ENCODE measurements at regions not wholly inside any gene's neighbourhood (a gene's known extent, or its start where the extent isn't known, plus 50 kb on each side); places are given as distances from the start of the nearest gene placed in this dataset.
"Not testable (repeated sequence)": the region's sequence is repeated elsewhere in the genome, so short reads cannot be mapped to it uniquely, and the experiment has no call there.

GRCh38 chr7:97234494-97234893 is 117.0 kb downstream of the SDHAF3 start:
- not testable (repeated sequence) for DNase-seq (ENCODE audit: low spot score)

GRCh38 chr7:97246317-97246716 is 128.8 kb downstream of the SDHAF3 start:
- no peak for DNase-seq (ENCODE audit: low spot score)

DNA sequence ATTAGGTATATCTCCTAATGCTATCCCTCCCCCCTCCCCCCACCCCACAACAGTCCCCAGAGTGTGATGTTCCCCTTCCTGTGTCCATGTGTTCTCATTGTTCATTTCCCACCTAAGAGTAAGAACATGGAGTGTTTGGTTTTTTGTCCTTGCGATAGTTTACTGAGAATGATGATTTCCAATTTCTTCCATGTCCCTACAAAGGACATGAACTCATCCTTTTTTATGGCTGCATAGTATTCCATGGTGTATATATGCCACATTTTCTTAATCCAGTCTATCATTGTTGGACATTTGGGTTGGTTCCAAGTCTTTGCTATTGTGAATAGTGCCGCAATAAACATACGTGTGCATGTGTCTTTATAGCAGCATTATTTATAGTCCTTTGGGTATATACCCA is 140.7 kb downstream of the SDHAF3 start:
- DNase-seq (ENCODE audit: low spot score), result not testable (repeated sequence)

- DNase-seq (ENCODE audit: low spot score), result no peak
These were observed 152.2 kb downstream of the SDHAF3 start for GRCh38 chr7:97269741-97270140.

DNA sequence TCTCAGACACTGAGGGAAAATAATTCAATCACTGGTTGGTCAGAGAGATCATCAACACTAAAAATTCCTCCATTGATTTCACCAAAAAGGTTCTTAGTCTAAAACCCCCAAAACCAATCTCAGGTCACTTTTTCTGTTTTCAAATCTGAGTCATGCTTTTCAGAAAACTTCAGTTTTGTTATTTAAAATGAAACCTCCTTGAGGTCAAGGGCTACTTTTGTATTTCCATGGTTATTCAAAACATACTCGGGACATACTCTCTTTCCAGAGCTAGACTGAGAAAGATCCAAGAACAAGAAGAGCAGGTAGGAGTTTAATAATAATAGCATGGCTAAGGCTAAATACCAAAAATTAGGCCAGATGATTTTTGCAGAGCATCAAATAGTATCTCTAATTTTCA is 152.8 kb downstream of the SDHAF3 start:
- DNase-seq (ENCODE audit: low spot score), result no peak

GRCh38 chr7:97271619-97272018 is 154.1 kb downstream of the SDHAF3 start:
- DNase-seq (ENCODE audit: low spot score), result no peak

DNA sequence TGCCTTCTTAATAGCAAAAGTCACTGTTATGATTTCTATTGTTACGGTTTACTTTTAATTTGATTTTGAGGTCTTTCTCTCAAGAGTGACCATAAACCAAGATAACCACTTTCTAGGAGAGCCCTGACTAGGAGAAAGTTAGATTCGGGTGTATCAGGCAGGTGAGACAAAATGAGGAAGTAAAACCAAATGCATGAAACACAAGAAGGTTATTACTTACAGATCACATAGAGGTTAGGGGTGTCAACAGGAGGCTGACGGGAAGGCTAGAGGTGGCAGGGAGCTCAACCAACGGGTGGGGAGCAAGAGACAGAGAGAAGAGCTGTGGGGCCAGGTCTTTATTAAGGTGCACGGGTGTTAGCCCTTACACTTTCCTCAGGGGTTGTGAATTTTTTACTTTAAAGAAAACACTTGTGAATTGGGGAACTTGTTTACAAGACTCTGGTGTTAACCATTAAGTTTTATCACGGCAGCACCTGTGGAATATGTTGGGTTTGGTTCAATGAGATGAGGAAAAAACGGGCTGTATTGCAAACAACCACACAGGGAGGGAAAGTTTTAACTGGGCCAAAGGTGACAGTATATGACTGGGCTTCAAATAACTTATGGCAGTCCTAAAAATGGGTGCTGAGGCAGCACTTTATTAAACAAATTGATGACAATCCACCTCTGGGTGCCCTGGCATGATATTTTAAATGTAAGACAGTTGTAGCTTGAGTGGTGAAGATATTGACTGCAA is 154.9 kb downstream of the SDHAF3 start:
- no peak for DNase-seq (ENCODE audit: low spot score)

GRCh38 chr7:97275475-97275874 is 158.0 kb downstream of the SDHAF3 start:
- DNase-seq (ENCODE audit: low spot score), result no peak

- DNase-seq (ENCODE audit: low spot score), result no peak
These were observed 163.5 kb downstream of the SDHAF3 start for GRCh38 chr7:97280950-97281349.

DNA sequence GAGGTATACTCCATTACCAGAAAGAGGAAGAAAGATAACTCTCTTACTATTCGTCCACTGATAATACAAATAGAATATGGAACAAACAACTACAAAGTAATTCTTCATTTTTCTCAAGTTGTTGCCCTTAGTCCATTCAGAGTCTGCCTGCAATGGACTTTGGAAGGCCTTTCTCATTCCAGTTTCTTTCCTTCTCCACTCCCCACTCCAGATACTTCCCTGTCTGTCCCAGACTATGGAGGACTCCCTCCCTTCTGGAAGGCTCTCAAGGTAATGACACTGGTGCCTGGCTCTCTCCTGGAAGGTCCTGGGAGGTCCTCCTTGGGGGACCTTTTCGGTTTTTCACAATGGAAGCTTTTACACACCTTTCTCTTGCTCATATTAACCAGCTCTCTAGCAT is 167.8 kb downstream of the SDHAF3 start:
- no peak for DNase-seq (ENCODE audit: low spot score)

DNA sequence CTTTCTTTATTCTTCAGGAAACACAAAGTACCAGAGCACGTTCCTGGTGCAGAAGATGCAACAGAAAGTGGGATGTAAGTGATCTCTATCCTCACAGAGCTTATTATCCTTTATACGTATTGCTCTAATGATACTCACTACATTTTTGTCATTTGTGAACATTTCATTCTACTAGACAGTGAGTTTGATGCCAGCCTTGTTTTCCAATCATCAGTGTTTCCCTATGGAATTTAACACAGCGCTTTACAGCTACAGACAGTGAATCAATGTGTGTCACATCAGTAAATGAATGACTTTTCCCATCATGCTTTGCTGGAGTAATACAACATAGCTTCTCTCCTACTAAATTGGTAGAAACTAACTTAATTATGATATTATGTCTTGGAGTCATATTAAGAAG is 175.5 kb downstream of the SDHAF3 start:
- DNase-seq (ENCODE audit: low spot score), result no peak

GRCh38 chr7:97298561-97298960 is 181.1 kb downstream of the SDHAF3 start:
- no peak for DNase-seq (ENCODE audit: low spot score)

DNA sequence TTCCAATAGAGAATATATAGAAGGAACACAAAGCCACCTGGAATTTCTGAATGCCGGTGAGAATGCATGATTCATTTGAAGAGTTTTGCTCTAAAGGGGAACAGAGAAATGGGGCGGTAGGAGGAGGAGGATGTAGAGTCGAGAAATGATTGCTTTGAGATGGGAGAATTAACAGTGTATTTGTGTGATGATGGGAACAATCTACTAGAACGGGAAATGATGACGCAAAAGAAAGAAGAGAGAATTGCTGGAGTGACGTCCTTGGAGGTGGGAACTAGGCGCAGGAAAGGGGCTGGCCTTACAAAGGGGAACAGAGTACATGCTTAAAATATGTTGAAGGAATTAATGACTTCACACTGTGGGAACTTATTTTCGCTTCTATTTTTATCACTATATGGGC is 188.1 kb downstream of the SDHAF3 start:
- DNase-seq (ENCODE audit: low spot score), result no peak

GRCh38 chr7:97307521-97308108 is 190.1 kb downstream of the SDHAF3 start:
- no peak for DNase-seq (ENCODE audit: low spot score)

- no peak for DNase-seq (ENCODE audit: low spot score)
These were observed 196.4 kb downstream of the SDHAF3 start for GRCh38 chr7:97313900-97314299.

DNA sequence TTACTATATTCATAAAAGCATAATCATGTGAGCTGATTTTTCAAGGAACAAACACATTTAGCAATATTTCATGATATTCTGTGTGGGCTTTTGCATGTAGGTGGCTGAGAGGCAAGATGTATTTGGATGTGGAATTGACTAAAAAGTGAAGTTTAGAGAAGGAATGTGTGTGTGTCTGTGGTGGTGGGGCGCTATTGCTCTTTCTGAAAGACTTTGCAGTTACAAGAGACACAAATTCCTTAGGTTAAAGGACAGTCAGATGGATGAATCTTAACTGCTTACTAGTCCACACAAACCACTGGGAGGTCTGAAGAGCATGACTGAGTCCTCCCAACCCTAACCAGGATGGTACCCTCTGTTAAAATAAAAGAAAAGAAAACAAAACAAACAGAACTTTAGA is 200.1 kb downstream of the SDHAF3 start:
- DNase-seq (ENCODE audit: low spot score), result no peak

GRCh38 chr7:97329871-97330270 is 212.4 kb downstream of the SDHAF3 start:
- DNase-seq (ENCODE audit: low spot score), result not testable (repeated sequence)

GRCh38 chr7:97337849-97338248 is 220.4 kb downstream of the SDHAF3 start:
- no peak for DNase-seq (ENCODE audit: low spot score)

DNA sequence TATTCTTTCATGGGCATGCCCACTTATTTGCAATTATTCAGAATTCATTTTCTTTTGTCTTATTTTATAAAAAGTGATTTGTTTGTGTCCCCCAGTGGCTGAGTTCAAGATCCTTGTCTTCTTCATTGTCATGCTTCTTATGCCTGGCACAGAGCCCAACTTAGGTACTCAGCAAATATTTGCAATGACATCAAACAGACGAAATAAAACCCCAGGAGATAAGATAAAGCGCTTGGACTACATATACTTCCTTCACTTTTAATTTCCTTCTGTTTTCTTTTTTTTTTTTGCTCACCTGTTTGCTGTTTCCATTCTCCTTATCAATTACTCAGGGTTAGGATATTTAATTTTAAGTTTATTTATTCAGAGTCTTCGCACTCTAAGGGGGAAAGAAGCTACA is 225.0 kb downstream of the SDHAF3 start:
- DNase-seq (ENCODE audit: low spot score), result no peak

GRCh38 chr7:97346349-97346748 is 228.9 kb downstream of the SDHAF3 start:
- no peak for DNase-seq (ENCODE audit: low spot score)

GRCh38 chr7:97351488-97351887 is 234.0 kb downstream of the SDHAF3 start:
- DNase-seq (ENCODE audit: low spot score), result no peak

- no peak for DNase-seq (ENCODE audit: low spot score)
These were observed 240.0 kb downstream of the SDHAF3 start for GRCh38 chr7:97357459-97357858.

- no peak for DNase-seq (ENCODE audit: low spot score)
These were observed 255.4 kb downstream of the SDHAF3 start for GRCh38 chr7:97372882-97373281.

DNA sequence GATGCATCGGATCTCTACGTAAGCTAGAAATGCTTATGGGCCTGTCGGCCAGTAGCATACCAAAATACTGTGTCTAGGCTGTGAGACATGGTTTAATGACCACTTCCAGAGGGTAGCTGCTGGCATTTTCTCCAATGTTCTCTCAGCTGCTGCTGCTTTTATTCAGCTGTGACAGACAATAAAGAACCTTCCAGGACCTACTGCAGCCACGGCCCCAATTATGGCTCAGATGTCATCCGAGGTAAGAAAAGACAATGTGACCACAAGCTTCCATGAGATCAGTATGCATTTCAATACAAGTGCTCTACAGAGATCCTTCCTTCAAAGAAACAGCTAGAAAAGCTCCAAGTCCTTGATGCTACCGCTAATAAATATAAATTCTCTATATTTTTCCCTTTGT is 256.2 kb downstream of the SDHAF3 start:
- DNase-seq (ENCODE audit: low spot score), result no peak

All from D341Med (cell line).